ENCODE measurements at regions not wholly inside any gene's neighbourhood (a gene's known extent, or its start where the extent isn't known, plus 50 kb on each side); places are given as distances from the start of the nearest gene placed in this dataset.

- H3K36me3 ChIP-seq: no peaks in the 10 kb centered on the region
- DNase-seq: no peak
- no peaks in the 10 kb centered on the region for H3K9me3 ChIP-seq
- no peak overlapping the region for H3K4me3 ChIP-seq
- no peaks in the 10 kb centered on the region for H3K27me3 ChIP-seq
Observed at GRCh38 chr2:216320852-216321251, 51.4 kb downstream of the MARCHF4 start.

- Histone ChIP-seq H3K4me3 (no peak overlapping the region), H3K9me3 (no peaks in the 10 kb centered on the region), H3K27me3 (no peaks in the 10 kb centered on the region), H3K36me3 (no peaks in the 10 kb centered on the region)
- DNase-seq: no peak
Observed at GRCh38 chr2:216319771-216320170, 52.5 kb downstream of the MARCHF4 start.

GRCh38 chr2:216318521-216318874, 53.8 kb downstream of the MARCHF4 start:
- Histone ChIP-seq H3K27me3 (no peaks in the 10 kb centered on the region; the same call in 1 of the 2 replicates), H3K9me3 (no peaks in the 10 kb centered on the region), H3K4me3 (no peak overlapping the region), H3K36me3 (no peaks in the 10 kb centered on the region)
- no peak for DNase-seq

- no peaks in the 10 kb centered on the region for H3K36me3 ChIP-seq
- no peaks in the 10 kb centered on the region; the same call in 1 of the 2 replicates for H3K27me3 ChIP-seq
- no peak for DNase-seq
- H3K4me3 ChIP-seq: no peak overlapping the region
- H3K9me3 ChIP-seq: no peaks in the 10 kb centered on the region
Observed at GRCh38 chr2:216317831-216318520, 54.3 kb downstream of the MARCHF4 start.

GRCh38 chr2:216316743-216317142, 55.5 kb downstream of the MARCHF4 start:
- Histone ChIP-seq H3K9me3 (no peaks in the 10 kb centered on the region), H3K36me3 (no peaks in the 10 kb centered on the region), H3K27me3 (no peaks in the 10 kb centered on the region; the same call in 1 of the 2 replicates), H3K4me3 (no peak overlapping the region)
- peak; percentile 28 for DNase-seq

GRCh38 chr2:216315802-216316603, 56.3 kb downstream of the MARCHF4 start:
- DNase-seq: peak; percentile 34
- H3K27me3 ChIP-seq: no peaks in the 10 kb centered on the region; the same call in 1 of the 2 replicates
- no peaks in the 10 kb centered on the region for H3K9me3 ChIP-seq
- no peaks in the 10 kb centered on the region for H3K36me3 ChIP-seq
- H3K4me3 ChIP-seq: no peak overlapping the region

- no peaks in the 10 kb centered on the region; the same call in 1 of the 2 replicates for H3K27me3 ChIP-seq
- no peaks in the 10 kb centered on the region for H3K36me3 ChIP-seq
- DNase-seq: no peak
- H3K4me3 ChIP-seq: no peak overlapping the region
- no peaks in the 10 kb centered on the region for H3K9me3 ChIP-seq
Observed at GRCh38 chr2:216312441-216312840, 59.8 kb downstream of the MARCHF4 start.

GRCh38 chr2:216308576-216308975, 63.7 kb downstream of the MARCHF4 start:
- H3K4me3 ChIP-seq: no peak overlapping the region
- DNase-seq: no peak
- no peaks in the 10 kb centered on the region for H3K27me3 ChIP-seq
- H3K9me3 ChIP-seq: no peaks in the 10 kb centered on the region
- no peaks in the 10 kb centered on the region for H3K36me3 ChIP-seq

GRCh38 chr2:216307496-216307895, 64.8 kb downstream of the MARCHF4 start:
- no peak for DNase-seq
- no peaks in the 10 kb centered on the region for H3K9me3 ChIP-seq
- H3K36me3 ChIP-seq: no peaks in the 10 kb centered on the region
- no peaks in the 10 kb centered on the region for H3K27me3 ChIP-seq
- no peak overlapping the region for H3K4me3 ChIP-seq

- Histone ChIP-seq H3K27me3 (no peaks in the 10 kb centered on the region), H3K4me3 (no peak overlapping the region), H3K9me3 (no peaks in the 10 kb centered on the region), H3K36me3 (no peaks in the 10 kb centered on the region)
- no peak for DNase-seq
Observed at GRCh38 chr2:216306868-216307267, 65.4 kb downstream of the MARCHF4 start.

GRCh38 chr2:216305574-216305973, 66.7 kb downstream of the MARCHF4 start:
- no peak for DNase-seq
- H3K9me3 ChIP-seq: no peaks in the 10 kb centered on the region
- no peak overlapping the region for H3K4me3 ChIP-seq
- no peaks in the 10 kb centered on the region for H3K36me3 ChIP-seq
- no peaks in the 10 kb centered on the region for H3K27me3 ChIP-seq

GRCh38 chr2:216302981-216303676, 69.2 kb downstream of the MARCHF4 start:
- Histone ChIP-seq H3K36me3 (no peaks in the 10 kb centered on the region), H3K9me3 (no peaks in the 10 kb centered on the region), H3K27me3 (no peaks in the 10 kb centered on the region), H3K4me3 (no peak overlapping the region)
- no peak for DNase-seq

- Histone ChIP-seq H3K36me3 (no peaks in the 10 kb centered on the region), H3K4me3 (no peak overlapping the region), H3K27me3 (no peaks in the 10 kb centered on the region), H3K9me3 (no peaks in the 10 kb centered on the region)
- DNase-seq: no peak
Observed at GRCh38 chr2:216300906-216301305, 71.4 kb downstream of the MARCHF4 start.

- Histone ChIP-seq H3K4me3 (no peak overlapping the region), H3K27me3 (no peaks in the 10 kb centered on the region), H3K36me3 (no peaks in the 10 kb centered on the region), H3K9me3 (no peaks in the 10 kb centered on the region)
- DNase-seq: peak; percentile 27
Observed at GRCh38 chr2:216299588-216299987, 72.7 kb downstream of the MARCHF4 start.

GRCh38 chr2:216298719-216299495, 73.4 kb downstream of the MARCHF4 start:
- DNase-seq: peak; percentile 11
- no peaks in the 10 kb centered on the region for H3K27me3 ChIP-seq
- H3K4me3 ChIP-seq: no peak overlapping the region
- H3K9me3 ChIP-seq: no peaks in the 10 kb centered on the region
- H3K36me3 ChIP-seq: no peaks in the 10 kb centered on the region

GRCh38 chr2:216296856-216297255, 75.4 kb downstream of the MARCHF4 start:
- no peak overlapping the region for H3K4me3 ChIP-seq
- no peaks in the 10 kb centered on the region for H3K9me3 ChIP-seq
- H3K27me3 ChIP-seq: no peaks in the 10 kb centered on the region
- DNase-seq: no peak
- H3K36me3 ChIP-seq: no peaks in the 10 kb centered on the region

GRCh38 chr2:216294305-216294704, 78.0 kb downstream of the MARCHF4 start:
- no peaks in the 10 kb centered on the region for H3K9me3 ChIP-seq
- no peak overlapping the region for H3K4me3 ChIP-seq
- H3K36me3 ChIP-seq: no peaks in the 10 kb centered on the region
- no peak for DNase-seq
- no peaks in the 10 kb centered on the region for H3K27me3 ChIP-seq

All from MG63 (cell line).